HG02623 (cell line): ENCODE measurements at regions not wholly inside any gene's neighbourhood (a gene's known extent, or its start where the extent isn't known, plus 50 kb on each side); places are given as distances from the start of the nearest gene placed in this dataset.
"Not testable (repeated sequence)": the region's sequence is repeated elsewhere in the genome, so short reads cannot be mapped to it uniquely, and the experiment has no call there.

ENCODE experiments used
- ATAC-seq: cut with Tn5 transposase; IDR thresholded peaks from one replicate; pipeline ENCODE4 v1.9.1; 2021; ENCODE audit warnings: moderate library complexity; ENCODE audit not compliant: unreplicated experiment

GRCh38 chr14:84074626-84075025 lies 1455.3 kb upstream of the FLRT2 start:
- ATAC-seq, result no peak

GRCh38 chr14:84080944-84081343 lies 1449.0 kb upstream of the FLRT2 start:
- no peak for ATAC-seq

- no peak for ATAC-seq
Measured at GRCh38 chr14:84084056-84084630, 1445.8 kb upstream of the FLRT2 start.

GRCh38 chr14:84085493-84085892 lies 1444.5 kb upstream of the FLRT2 start:
- ATAC-seq, result no peak

GRCh38 chr14:84086714-84087113 lies 1443.2 kb upstream of the FLRT2 start:
- no peak for ATAC-seq

- no peak for ATAC-seq
Measured at GRCh38 chr14:84087986-84088531, 1441.9 kb upstream of the FLRT2 start.

GRCh38 chr14:84090837-84091236 lies 1439.1 kb upstream of the FLRT2 start:
- ATAC-seq, result no peak

- no peak for ATAC-seq
Measured at GRCh38 chr14:84095681-84096080, 1434.3 kb upstream of the FLRT2 start.

GRCh38 chr14:84098261-84098660 lies 1431.7 kb upstream of the FLRT2 start:
- no peak for ATAC-seq

- not testable (repeated sequence) for ATAC-seq
Measured at GRCh38 chr14:84099560-84099959, 1430.4 kb upstream of the FLRT2 start.

GRCh38 chr14:84107835-84108343 lies 1422.1 kb upstream of the FLRT2 start:
- ATAC-seq, result no peak

- ATAC-seq, result no peak
Measured at GRCh38 chr14:84108746-84109457, 1421.0 kb upstream of the FLRT2 start.

GRCh38 chr14:84112589-84112988 lies 1417.4 kb upstream of the FLRT2 start:
- ATAC-seq, result no peak

- no peak for ATAC-seq
Measured at GRCh38 chr14:84125676-84126075, 1404.3 kb upstream of the FLRT2 start.

- no peak for ATAC-seq
Measured at GRCh38 chr14:84127495-84127894, 1402.4 kb upstream of the FLRT2 start.

GRCh38 chr14:84128050-84128449 lies 1401.9 kb upstream of the FLRT2 start:
- no peak for ATAC-seq

- no peak for ATAC-seq
Measured at GRCh38 chr14:84129007-84129406, 1400.9 kb upstream of the FLRT2 start.

- no peak for ATAC-seq
Measured at GRCh38 chr14:84129941-84130340, 1400.0 kb upstream of the FLRT2 start.

- ATAC-seq, result no peak
Measured at GRCh38 chr14:84131924-84132323, 1398.0 kb upstream of the FLRT2 start.

GRCh38 chr14:84144166-84144565 lies 1385.8 kb upstream of the FLRT2 start:
- no peak for ATAC-seq

GRCh38 chr14:84152452-84152851 lies 1377.5 kb upstream of the FLRT2 start:
- ATAC-seq, result no peak

- no peak for ATAC-seq
Measured at GRCh38 chr14:84162633-84163032, 1367.3 kb upstream of the FLRT2 start.
